ENCODE measurements at regions not wholly inside any gene's neighbourhood (a gene's known extent, or its start where the extent isn't known, plus 50 kb on each side); places are given as distances from the start of the nearest gene placed in this dataset.

- TF ChIP-seq CTCF (IDR thresholded peaks at IDR 0.05; ENCODE audit: low read depth, low read length) (no peak), EZH2phosphoT487 (IDR thresholded peaks at IDR 0.05; ENCODE audit: low read depth) (no peak)
These were observed 124.2 kb upstream of the BMPER start for GRCh38 chr7:33781167-33781566.

Data from OCI-LY3 (cell line).